Esophagus muscularis mucosa (tissue), 4 donors: ENCODE measurements at regions not wholly inside any gene's neighbourhood (a gene's known extent, or its start where the extent isn't known, plus 50 kb on each side); places are given as distances from the start of the nearest gene placed in this dataset.
"Not testable (repeated sequence)": the region's sequence is repeated elsewhere in the genome, so short reads cannot be mapped to it uniquely, and the experiment has no call there.

Experiments used
- DNase-seq: peaks from one replicate; pipeline ENCODE4 v3.0.0-alpha.2; 2017; ENCODE audit errors: extremely low spot score
- H3K27ac ChIP-seq, 4 donors: fragments of 200-600 bp; sonication (generic); replicated peaks in 1 of 4; 1 replicate in 3 of 4; 2 replicates in 1 of 4; pipeline ENCODE4 v1.5.1; 2016 to 2019; ENCODE audit warnings: mild to moderate bottlenecking in 1 of 4
- H3K27me3 ChIP-seq, 4 donors: fragments of 200-600 bp; sonication (generic); one replicate each; pipeline versions ENCODE4 v1.5.1 to v1.6.0; 2016 to 2019
- H3K36me3 ChIP-seq, 4 donors: fragments of 200-600 bp; sonication (generic); one replicate each; pipeline ENCODE4 v1.5.1; 2016 to 2019
- H3K4me1 ChIP-seq, 4 donors: fragments of 200-600 bp; sonication (generic); one replicate each; pipeline ENCODE4 v1.5.1; 2016 to 2019
- H3K4me3 ChIP-seq, 4 donors: fragments of 200-600 bp; sonication (generic); 1 replicate in 2 of 4; 2 replicates in 2 of 4; pipeline ENCODE4 v1.5.1; 2016 to 2019; ENCODE audit warnings: mild to moderate bottlenecking in 4 of 4, moderate library complexity in 1 of 4
- H3K9me3 ChIP-seq, 4 donors: fragments of 200-600 bp; sonication (generic); 1 replicate in 3 of 4; 2 replicates in 1 of 4; pipeline ENCODE4 v1.5.1; 2016 to 2019
- CTCF ChIP-seq, 3 experiments: fragments of 200-600 bp in 2 of 3; fragments of 450-650 bp in 1 of 3; sonication (generic) in 2 of 3; IDR thresholded peaks; one replicate each; pipeline ENCODE4 v1.5.1; 2017 to 2019; ENCODE audit warnings: antibody characterized with exemption in 3 of 3, mild to moderate bottlenecking in 2 of 3, moderate library complexity in 1 of 3
- EP300 ChIP-seq: sonication (generic); formaldehyde crosslinking; IDR thresholded peaks from one replicate; pipeline ENCODE4 v1.6.1; 2017; ENCODE audit warnings: antibody characterized with exemption
- POLR2A ChIP-seq: fragments of 450-650 bp; IDR thresholded peaks from one replicate; pipeline ENCODE4 v1.6.1; 2017; ENCODE audit warnings: antibody characterized with exemption, moderate library complexity, mild to moderate bottlenecking, low read depth
- POLR2AphosphoS5 ChIP-seq, 2 donors: sonication (generic); formaldehyde crosslinking; IDR thresholded peaks; one replicate each; pipeline ENCODE4 v1.6.1; 2017; ENCODE audit warnings: antibody characterized with exemption in 2 of 2
- WGBS: methylation state at CpG from one replicate; pipeline ENCODE4 v1.1.5; 2018; 5-methylcytosine and 5-hydroxymethylcytosine counted together
- intact Hi-C: fragments of 100-400 bp; cut with DNase I; formaldehyde crosslinking; loops from one replicate; pipeline ENCODE4 v1.15.1; 2023

- Histone ChIP-seq H3K9me3 (peaks cover 0 to 3% (median 0%) of the 10 kb centered on the region in 4 donors), H3K27ac (no peak overlapping the region), H3K27me3 (no peaks in the 10 kb centered on the region), H3K36me3 (no peaks in the 10 kb centered on the region), H3K4me3 (no peak overlapping the region), H3K4me1 (peaks cover 0 to 15% (median 14%) of the 10 kb centered on the region in 4 donors)
- intact Hi-C loops = no loop called here
- no peak for DNase-seq
- TF ChIP-seq EP300 = no peak
- TF ChIP-seq POLR2AphosphoS5 (IDR thresholded peaks at IDR 0.05) = no peak
- no peak for TF ChIP-seq CTCF (IDR thresholded peaks at IDR 0.05)
- no peak for TF ChIP-seq POLR2A
- 98% methylated on average over 3 of the region's 3 CpGs for WGBS
These were observed 661.0 kb downstream of the DTWD2 start for GRCh38 chr5:118327389-118327788.

GRCh38 chr5:118326481-118327045 lies 661.8 kb downstream of the DTWD2 start:
- Histone ChIP-seq H3K4me3 (no peak overlapping the region), H3K9me3 (peaks cover 0 to 3% (median 0%) of the 10 kb centered on the region in 4 donors), H3K27me3 (no peaks in the 10 kb centered on the region), H3K27ac (no peak overlapping the region), H3K4me1 (peaks cover 0 to 15% (median 14%) of the 10 kb centered on the region in 4 donors), H3K36me3 (no peaks in the 10 kb centered on the region)
- TF ChIP-seq POLR2AphosphoS5 (IDR thresholded peaks at IDR 0.05) (no peak), CTCF (IDR thresholded peaks at IDR 0.05) (no peak), POLR2A (no peak), EP300 (no peak)
- 63% methylated on average over 5 of the region's 5 CpGs for WGBS
- intact Hi-C loops = no loop called here
- no peak for DNase-seq

GRCh38 chr5:118325931-118326330 lies 662.4 kb downstream of the DTWD2 start:
- DNase-seq = no peak
- peaks cover 0 to 3% (median 0%) of the 10 kb centered on the region in 4 donors for H3K9me3 ChIP-seq
- no peak overlapping the region for H3K4me3 ChIP-seq
- WGBS = 30% methylated on average over 2 of the region's 2 CpGs
- H3K27ac ChIP-seq = no peak overlapping the region
- intact Hi-C loops = no loop called here
- H3K4me1 ChIP-seq = peaks cover 0 to 15% (median 14%) of the 10 kb centered on the region in 4 donors
- TF ChIP-seq POLR2A (no peak), EP300 (no peak), POLR2AphosphoS5 (IDR thresholded peaks at IDR 0.05) (no peak), CTCF (IDR thresholded peaks at IDR 0.05) (no peak)
- H3K27me3 ChIP-seq = no peaks in the 10 kb centered on the region
- no peaks in the 10 kb centered on the region for H3K36me3 ChIP-seq

- H3K4me3 ChIP-seq, H3K9me3 ChIP-seq, H3K27me3 ChIP-seq, H3K27ac ChIP-seq, DNase-seq, intact Hi-C loops, H3K36me3 ChIP-seq: not testable (repeated sequence)
- 95% methylated on average over 5 of the region's 5 CpGs for WGBS
- peaks cover 0 to 15% (median 14%) of the 10 kb centered on the region in 4 donors for H3K4me1 ChIP-seq
These were observed 664.6 kb downstream of the DTWD2 start for GRCh38 chr5:118323723-118324122.

GRCh38 chr5:118321081-118321480 lies 667.3 kb downstream of the DTWD2 start:
- WGBS = 81% methylated on average over 2 of the region's 2 CpGs
- Histone ChIP-seq H3K4me1 (peaks cover 0 to 6% (median 5%) of the 10 kb centered on the region in 4 donors), H3K27ac (no peak overlapping the region), H3K4me3 (no peak overlapping the region), H3K36me3 (no peaks in the 10 kb centered on the region), H3K27me3 (no peaks in the 10 kb centered on the region), H3K9me3 (peaks cover 0 to 3% (median 0%) of the 10 kb centered on the region in 4 donors)
- intact Hi-C loops = no loop called here
- TF ChIP-seq POLR2A (no peak), POLR2AphosphoS5 (IDR thresholded peaks at IDR 0.05) (no peak), CTCF (IDR thresholded peaks at IDR 0.05) (no peak), EP300 (no peak)
- DNase-seq = no peak
